Small intestine (tissue), 7 donors: ENCODE measurements at regions not wholly inside any gene's neighbourhood (a gene's known extent, or its start where the extent isn't known, plus 50 kb on each side); places are given as distances from the start of the nearest gene placed in this dataset.

ENCODE experiments used
- DNase-seq, 2 donors: peaks; one replicate each; pipeline versions ENCODE4 v3.0.0 to v3.0.0-alpha.2; 2013
- FAIRE-seq: peaks from 2 replicates; lab custom pipeline; 2012; peaks lifted over from hg19 to GRCh38; lab: Jason Lieb, UNC
- H3K27ac ChIP-seq, 3 donors: one replicate each; pipeline ENCODE4 v1.5.1; 2013; ENCODE audit warnings: low read length in 2 of 3, mild to moderate bottlenecking in 2 of 3, control low read depth in 1 of 3, inconsistent platforms in 1 of 3, low read depth in 1 of 3, moderate library complexity in 1 of 3
- H3K27me3 ChIP-seq, 3 donors: one replicate each; pipeline ENCODE4 v1.6.1; 2013; ENCODE audit warnings: low read length in 3 of 3, inconsistent platforms in 1 of 3; ENCODE audit not compliant: control insufficient read depth in 3 of 3, insufficient read depth in 3 of 3
- H3K36me3 ChIP-seq, 3 donors: one replicate each; pipeline ENCODE4 v1.6.1; 2013; ENCODE audit warnings: low read length in 3 of 3, inconsistent platforms in 1 of 3, low read depth in 1 of 3, mild to moderate bottlenecking in 1 of 3, moderate library complexity in 1 of 3; ENCODE audit not compliant: control insufficient read depth in 3 of 3, insufficient read depth in 2 of 3
- H3K4me1 ChIP-seq, 3 donors: one replicate each; pipeline ENCODE4 v1.6.1; 2013; ENCODE audit warnings: low read length in 2 of 3, inconsistent platforms in 1 of 3, low read depth in 1 of 3, mild to moderate bottlenecking in 1 of 3, moderate library complexity in 1 of 3; ENCODE audit not compliant: control insufficient read depth in 3 of 3, insufficient read depth in 2 of 3
- H3K4me3 ChIP-seq, 3 donors: one replicate each; pipeline ENCODE4 v1.5.1; 2013; ENCODE audit warnings: low read length in 3 of 3, control low read depth in 1 of 3, inconsistent platforms in 1 of 3, low read depth in 1 of 3, mild to moderate bottlenecking in 1 of 3, moderate library complexity in 1 of 3
- H3K9me3 ChIP-seq, 2 donors: one replicate each; pipeline ENCODE4 v1.6.1; 2013; ENCODE audit warnings: low read depth in 1 of 2, low read length in 1 of 2; ENCODE audit not compliant: control insufficient read depth in 2 of 2, insufficient read depth in 1 of 2
- WGBS, 3 donors: extraction: QIAGEN DNeasy Blood & Tissue Kit; methylation state at CpG; one replicate each; pipeline ENCODE4 v1.1.7; 2013; 5-methylcytosine and 5-hydroxymethylcytosine counted together
- donor health status: healthy with polysubstance abuse.
- donor health status: control.
- donor health status: control.
- donor health status: Bipolar disorder and iron deficiency.
- donor health status: healthy.

- H3K4me1 ChIP-seq, result no peaks in the 10 kb centered on the region
- FAIRE-seq (no peak), DNase-seq (no peak)
- no peaks in the 10 kb centered on the region for H3K9me3 ChIP-seq
- H3K36me3 ChIP-seq, result no peaks in the 10 kb centered on the region
- H3K4me3 ChIP-seq, result no peak overlapping the region
- H3K27me3 ChIP-seq, result no peaks in the 10 kb centered on the region
- H3K27ac ChIP-seq, result no peak overlapping the region
- 71 to 79% (median 75%) methylated on average over 11 of the region's 11 CpGs for WGBS, 3 donors
These were observed 143.4 kb upstream of the CST7 start for GRCh38 chr20:24805456-24806238.

- H3K36me3 ChIP-seq, result no peaks in the 10 kb centered on the region
- H3K4me1 ChIP-seq, result no peaks in the 10 kb centered on the region
- WGBS, 3 donors, result 67 to 78% (median 78%) methylated on average over 15 to 16 of the region's 16 CpGs
- H3K27me3 ChIP-seq, result no peaks in the 10 kb centered on the region
- no peaks in the 10 kb centered on the region for H3K9me3 ChIP-seq
- no peak overlapping the region for H3K4me3 ChIP-seq
- FAIRE-seq (no peak), DNase-seq (no peak)
- H3K27ac ChIP-seq, result no peak overlapping the region
These were observed 142.1 kb upstream of the CST7 start for GRCh38 chr20:24806705-24807676.

- FAIRE-seq (no peak), DNase-seq (no peak)
- Histone ChIP-seq H3K36me3 (no peaks in the 10 kb centered on the region), H3K4me1 (no peaks in the 10 kb centered on the region), H3K27me3 (no peaks in the 10 kb centered on the region), H3K4me3 (no peak overlapping the region), H3K27ac (no peak overlapping the region), H3K9me3 (no peaks in the 10 kb centered on the region)
- 60 to 84% (median 79%) methylated on average over 10 of the region's 10 CpGs for WGBS, 3 donors
These were observed 140.5 kb upstream of the CST7 start for GRCh38 chr20:24808616-24809015.

GRCh38 chr20:24809606-24810005 is 139.5 kb upstream of the CST7 start:
- H3K9me3 ChIP-seq, result no peaks in the 10 kb centered on the region
- no peak overlapping the region for H3K4me3 ChIP-seq
- DNase-seq (no peak), FAIRE-seq (no peak)
- WGBS, 3 donors, result 81 to 85% (median 85%) methylated on average over 12 of the region's 12 CpGs
- H3K27ac ChIP-seq, result no peak overlapping the region
- H3K36me3 ChIP-seq, result no peaks in the 10 kb centered on the region
- H3K4me1 ChIP-seq, result no peaks in the 10 kb centered on the region
- H3K27me3 ChIP-seq, result no peaks in the 10 kb centered on the region

GRCh38 chr20:24810676-24811407 is 138.2 kb upstream of the CST7 start:
- no peak overlapping the region for H3K27ac ChIP-seq
- FAIRE-seq (no peak), DNase-seq (no peak)
- H3K9me3 ChIP-seq, result no peaks in the 10 kb centered on the region
- no peaks in the 10 kb centered on the region for H3K27me3 ChIP-seq
- no peaks in the 10 kb centered on the region for H3K36me3 ChIP-seq
- no peak overlapping the region for H3K4me3 ChIP-seq
- 75 to 88% (median 76%) methylated on average over 6 of the region's 6 CpGs for WGBS, 3 donors
- no peaks in the 10 kb centered on the region for H3K4me1 ChIP-seq

- Histone ChIP-seq H3K27ac (no peak overlapping the region), H3K27me3 (no peaks in the 10 kb centered on the region), H3K9me3 (no peaks in the 10 kb centered on the region), H3K4me1 (no peaks in the 10 kb centered on the region), H3K4me3 (no peak overlapping the region), H3K36me3 (no peaks in the 10 kb centered on the region)
- 30 to 54% (median 53%) methylated on average over 6 of the region's 6 CpGs for WGBS, 3 donors
- no peak for FAIRE-seq
- no peak for DNase-seq
These were observed 136.7 kb upstream of the CST7 start for GRCh38 chr20:24812373-24812772.

- Histone ChIP-seq H3K4me1 (no peaks in the 10 kb centered on the region), H3K36me3 (no peaks in the 10 kb centered on the region), H3K27me3 (no peaks in the 10 kb centered on the region), H3K4me3 (no peak overlapping the region), H3K27ac (no peak overlapping the region), H3K9me3 (no peaks in the 10 kb centered on the region)
- WGBS, 3 donors, result 89 to 92% (median 90%) methylated on average over 35 of the region's 35 CpGs
- DNase-seq, result no peak
- no peak for FAIRE-seq
These were observed 136.0 kb upstream of the CST7 start for GRCh38 chr20:24813080-24813479.

- no peaks in the 10 kb centered on the region for H3K4me1 ChIP-seq
- H3K4me3 ChIP-seq, result no peak overlapping the region
- no peaks in the 10 kb centered on the region for H3K9me3 ChIP-seq
- H3K27ac ChIP-seq, result no peak overlapping the region
- 75 to 77% (median 76%) methylated on average over 5 of the region's 5 CpGs for WGBS, 3 donors
- H3K36me3 ChIP-seq, result no peaks in the 10 kb centered on the region
- FAIRE-seq, result no peak
- H3K27me3 ChIP-seq, result no peaks in the 10 kb centered on the region
- DNase-seq, result no peak
These were observed 135.6 kb upstream of the CST7 start for GRCh38 chr20:24813496-24813895.
